IMR-90 (cell line): ENCODE measurements at regions not wholly inside any gene's neighbourhood (a gene's known extent, or its start where the extent isn't known, plus 50 kb on each side); places are given as distances from the start of the nearest gene placed in this dataset.

Experiments used
- ATAC-seq: fragments of 200-7000 bp; cut with Tn5 transposase; 2 replicates; pipeline ENCODE4 v1.9.1; 2020; ENCODE audit warnings: low read depth, mild to moderate bottlenecking, moderate library complexity
- BruUV-seq: library from RNA; stranded (reverse); fragments of 400-500 nt; replicated peaks from 2 replicates; lab custom pipeline; 2021; lab: Mats Ljungman, UMichigan
- CTCF ChIA-PET: fragments of 300-600 bp; formaldehyde crosslinking; extraction: SDS; loops from one replicate; lab custom pipeline; 2021; ENCODE audit warnings: antibody characterized with exemption; lab: Yijun Ruan, JAX
- POLR2A ChIA-PET: fragments of 300-600 bp; sonication (Branson Sonifier 250); formaldehyde crosslinking; loops from one replicate; lab custom pipeline; 2022; ENCODE audit warnings: antibody characterized with exemption; ENCODE audit not compliant: unreplicated experiment; lab: Charles Lee
- DNase-seq: peaks from one replicate; pipeline ENCODE4 v3.0.0; 2013
- H2AFZ ChIP-seq: replicated peaks from 2 replicates; pipeline ENCODE3; 2013; ENCODE audit warnings: low read length, mild to moderate bottlenecking; ENCODE audit not compliant: poor library complexity
- H2AK5ac ChIP-seq: 2 replicates; pipeline ENCODE4 v1.6.1; 2013; ENCODE audit warnings: low read depth, low read length, inconsistent platforms
- H2AK9ac ChIP-seq: replicated peaks from 2 replicates; pipeline ENCODE3; 2013; ENCODE audit warnings: mild to moderate bottlenecking, low read depth, low read length, moderate library complexity; ENCODE audit not compliant: poor library complexity
- H2BK120ac ChIP-seq: 2 replicates; pipeline ENCODE4 v1.6.1; 2013; ENCODE audit warnings: low read depth, low read length, inconsistent platforms
- H2BK15ac ChIP-seq: 3 replicates; pipeline ENCODE4 v1.6.1; 2013; ENCODE audit warnings: low read depth, low read length, inconsistent platforms
- H2BK20ac ChIP-seq: 2 replicates; pipeline ENCODE4 v1.6.1; 2013; ENCODE audit warnings: low read depth, mild to moderate bottlenecking, inconsistent platforms, low read length, moderate library complexity
- H2BK5ac ChIP-seq: 2 replicates; pipeline ENCODE4 v1.6.1; 2013; ENCODE audit warnings: mild to moderate bottlenecking, low read depth, low read length, inconsistent platforms; ENCODE audit not compliant: poor library complexity, severe bottlenecking
- H3K14ac ChIP-seq: replicated peaks from 2 replicates; pipeline ENCODE4 v1.6.1; 2013; ENCODE audit warnings: low read depth, low read length, inconsistent platforms
- H3K18ac ChIP-seq: 2 replicates; pipeline ENCODE4 v1.6.1; 2013; ENCODE audit warnings: low read depth, low read length, control low read depth
- H3K23ac ChIP-seq: 2 replicates; pipeline ENCODE4 v1.6.1; 2013; ENCODE audit warnings: low read depth, low read length, inconsistent platforms
- H3K27ac ChIP-seq: 2 replicates; pipeline ENCODE4 v1.5.1; 2013; ENCODE audit warnings: mild to moderate bottlenecking, control low read depth, low read length; ENCODE audit not compliant: insufficient read depth
- H3K27me3 ChIP-seq: 2 replicates; pipeline ENCODE4 v1.6.1; 2013; ENCODE audit warnings: low read length; ENCODE audit not compliant: control insufficient read depth, insufficient read depth
- H3K36me3 ChIP-seq: 2 replicates; pipeline ENCODE4 v1.6.1; 2013; ENCODE audit warnings: low read length, mixed read lengths; ENCODE audit not compliant: control insufficient read depth, insufficient read depth
- H3K4ac ChIP-seq: 2 replicates; pipeline ENCODE4 v1.6.1; 2013; ENCODE audit warnings: low read depth, low read length, inconsistent platforms
- H3K4me1 ChIP-seq: 2 replicates; pipeline ENCODE4 v1.6.1; 2013; ENCODE audit warnings: low read length, mixed read lengths; ENCODE audit not compliant: control insufficient read depth, insufficient read depth
- H3K4me2 ChIP-seq: 2 replicates; pipeline ENCODE4 v1.6.1; 2013; ENCODE audit warnings: low read depth, mild to moderate bottlenecking, control low read depth, low read length, moderate library complexity
- H3K4me3 ChIP-seq: 2 replicates; pipeline ENCODE4 v1.5.1; 2013; ENCODE audit warnings: low read depth, mild to moderate bottlenecking, control low read depth, low read length, moderate library complexity; ENCODE audit not compliant: insufficient read depth
- H3K56ac ChIP-seq: 2 replicates; pipeline ENCODE4 v1.6.1; 2013; ENCODE audit warnings: low read length, inconsistent platforms; ENCODE audit not compliant: insufficient read depth; ENCODE audit errors: extremely low read depth
- H3K79me1 ChIP-seq, 2 experiments: 2 replicates each; pipeline ENCODE4 v1.6.1; 2013; ENCODE audit warnings: low read length in 2 of 2, inconsistent platforms in 1 of 2, low read depth in 1 of 2
- H3K9ac ChIP-seq: 2 replicates; pipeline ENCODE4 v1.6.1; 2013; ENCODE audit warnings: low read depth, low read length, control low read depth
- H3K9me1 ChIP-seq: 2 replicates; pipeline ENCODE4 v1.6.1; 2013; ENCODE audit warnings: low read length, inconsistent platforms; ENCODE audit not compliant: insufficient read depth
- H3K9me3 ChIP-seq: 2 replicates; pipeline ENCODE4 v1.6.1; 2013; ENCODE audit warnings: low read length; ENCODE audit not compliant: control insufficient read depth, insufficient read depth
- H4K20me1 ChIP-seq: 2 replicates; pipeline ENCODE4 v1.6.1; 2013; ENCODE audit warnings: low read length, inconsistent platforms; ENCODE audit not compliant: insufficient read depth
- H4K5ac ChIP-seq: 2 replicates; pipeline ENCODE4 v1.6.1; 2013; ENCODE audit warnings: mild to moderate bottlenecking, low read depth, low read length, control low read depth
- H4K8ac ChIP-seq, 2 experiments: 2 replicates each; pipeline ENCODE4 v1.6.1; 2013; ENCODE audit warnings: low read depth in 2 of 2, low read length in 2 of 2, control low read depth in 1 of 2, inconsistent platforms in 1 of 2
- H4K91ac ChIP-seq: 2 replicates; pipeline ENCODE4 v1.6.1; 2013; ENCODE audit warnings: low read depth, low read length, inconsistent platforms; ENCODE audit not compliant: insufficient read depth
- BHLHE40 ChIP-seq: fragments of 150-350 bp; IDR thresholded peaks from 2 replicates; pipeline ENCODE4 v1.6.1; 2016; ENCODE audit warnings: mild to moderate bottlenecking, low read depth, low read length
- CEBPB ChIP-seq: IDR thresholded peaks from 2 replicates; pipeline ENCODE4 v1.6.1; 2012; ENCODE audit warnings: low read depth, low read length, improper control_type of control experiment
- CHD1 ChIP-seq: IDR thresholded peaks from 2 replicates; pipeline ENCODE4 v1.6.1; 2012; ENCODE audit warnings: low read depth, low read length, improper control_type of control experiment
- CTCF ChIP-seq: conservative IDR thresholded peaks from 2 replicates; pipeline ENCODE4 v1.5.1; 2012; ENCODE audit warnings: mild to moderate bottlenecking, low read depth, low read length, improper control_type of control experiment
- ELK1 ChIP-seq: fragments of 150-350 bp; IDR thresholded peaks from 2 replicates; pipeline ENCODE4 v1.6.1; 2016; ENCODE audit warnings: low read depth, mild to moderate bottlenecking, low read length, moderate library complexity, borderline replicate concordance
- FOS ChIP-seq: fragments of 150-350 bp; IDR thresholded peaks from 2 replicates; pipeline ENCODE4 v1.6.1; 2016; ENCODE audit warnings: low read depth, low read length
- MAFK ChIP-seq: IDR thresholded peaks from 2 replicates; pipeline ENCODE4 v1.6.1; 2012; ENCODE audit warnings: low read depth, low read length, improper control_type of control experiment
- MAZ ChIP-seq: IDR thresholded peaks from 2 replicates; pipeline ENCODE4 v1.6.1; 2012; ENCODE audit warnings: low read depth, mild to moderate bottlenecking, low read length, improper control_type of control experiment, moderate library complexity, borderline replicate concordance
- POLR2A ChIP-seq: IDR thresholded peaks from 2 replicates; pipeline ENCODE4 v1.6.1; 2012; ENCODE audit warnings: mild to moderate bottlenecking, low read depth, low read length
- RAD21 ChIP-seq: IDR thresholded peaks from 2 replicates; pipeline ENCODE4 v1.6.1; 2012; ENCODE audit warnings: low read length, improper control_type of control experiment
- RCOR1 ChIP-seq: IDR thresholded peaks from 2 replicates; pipeline ENCODE4 v1.6.1; 2012; ENCODE audit warnings: mild to moderate bottlenecking, low read length, improper control_type of control experiment; ENCODE audit not compliant: insufficient replicate concordance
- RFX5 ChIP-seq: IDR thresholded peaks from 2 replicates; pipeline ENCODE4 v1.8.0; 2012; ENCODE audit warnings: low read depth, mild to moderate bottlenecking, low read length, moderate library complexity
- USF2 ChIP-seq: fragments of 150-350 bp; IDR thresholded peaks from 2 replicates; pipeline ENCODE4 v1.6.1; 2017; ENCODE audit warnings: mild to moderate bottlenecking, antibody characterized with exemption, low read length, low read depth
- WGBS, 2 experiments: methylation state at CpG; one replicate each; pipeline versions ENCODE4 v1.1.5 to v1.1.7; 2013; ENCODE audit warnings: missing lambda C conversion rate in 2 of 2; ENCODE audit not compliant: insufficient read length in 1 of 2; ENCODE audit errors: extremely low coverage in 2 of 2; 5-methylcytosine and 5-hydroxymethylcytosine counted together
- dilution Hi-C: fragments of 300-500 bp; cut with HindIII; formaldehyde crosslinking; loops from one replicate; pipeline ENCODE4 v1.14.3; 2018; ENCODE audit warnings: low sequenced_read_pairs; ENCODE audit not compliant: unreplicated experiment
- in situ Hi-C: fragments of 300-500 bp; cut with MboI; formaldehyde crosslinking; loops from 3 replicates; pipeline ENCODE4 v1.14.3; 2019; ENCODE audit warnings: low sequenced_read_pairs, inconsistent platforms, mixed read lengths
- intact Hi-C: fragments of 100-400 bp; cut with micrococcal nuclease; formaldehyde crosslinking; loops from 2 replicates; pipeline ENCODE4 v1.10.0; 2022

GRCh38 chr5:68356623-68357022, 141.1 kb downstream of the PIK3R1 start:
- H4K8ac ChIP-seq = no peak overlapping the region
- WGBS, 2 experiments = no CpG with 5 or more reads among the region's 2 CpGs
- no peak overlapping the region for H3K4ac ChIP-seq
- dilution Hi-C loops = no loop called here
- H2AFZ ChIP-seq = no peak overlapping the region
- no peak overlapping the region for H3K4me3 ChIP-seq
- H3K36me3 ChIP-seq = no peaks in the 10 kb centered on the region
- no peaks in the 10 kb centered on the region for H4K20me1 ChIP-seq
- H3K14ac ChIP-seq = no peak overlapping the region
- TF ChIP-seq USF2 (no peak), MAFK (no peak), MAZ (no peak), RAD21 (no peak), BHLHE40 (no peak), RCOR1 (no peak), CHD1 (no peak), POLR2A (no peak), CTCF (no peak), CEBPB (no peak), ELK1 (no peak), FOS (no peak), RFX5 (no peak)
- in situ Hi-C loops = no loop called here
- BruUV-seq = no TSS peak
- no peak overlapping the region for H3K4me2 ChIP-seq
- no peak overlapping the region for H3K23ac ChIP-seq
- no peak overlapping the region for H3K18ac ChIP-seq
- H2BK15ac ChIP-seq = no peak overlapping the region
- intact Hi-C loops = no loop called here
- H2AK5ac ChIP-seq = no peak overlapping the region
- H3K9me1 ChIP-seq = no peaks in the 10 kb centered on the region
- no peaks in the 10 kb centered on the region for H3K27me3 ChIP-seq
- H3K9me3 ChIP-seq = no peaks in the 10 kb centered on the region
- ChIA-PET POLR2A (no interaction called here), CTCF (no interaction called here)
- H4K91ac ChIP-seq = no peak overlapping the region
- H2BK20ac ChIP-seq = no peak overlapping the region
- no peak overlapping the region for H2BK5ac ChIP-seq
- ATAC-seq = no peak
- H3K4me1 ChIP-seq = no peaks in the 10 kb centered on the region
- no peak overlapping the region for H4K5ac ChIP-seq
- no peak overlapping the region for H3K27ac ChIP-seq
- H3K79me1 ChIP-seq = no peaks in the 10 kb centered on the region
- no peak overlapping the region for H3K56ac ChIP-seq
- no peak overlapping the region for H3K9ac ChIP-seq
- no peak overlapping the region for H2AK9ac ChIP-seq
- no peak overlapping the region for H2BK120ac ChIP-seq
- no peak for DNase-seq
